Left kidney (tissue), 1 donor: ENCODE measurements at regions not wholly inside any gene's neighbourhood (a gene's known extent, or its start where the extent isn't known, plus 50 kb on each side); places are given as distances from the start of the nearest gene placed in this dataset.
A peak's percentile ranks its signal among the peaks of the same experiment; 100 is the strongest.
"Not testable (repeated sequence)": the region's sequence is repeated elsewhere in the genome, so short reads cannot be mapped to it uniquely, and the experiment has no call there.

ENCODE experiments used
- DNase-seq: peaks from one replicate; pipeline ENCODE4 v3.0.0-alpha.2; 2013

DNA sequence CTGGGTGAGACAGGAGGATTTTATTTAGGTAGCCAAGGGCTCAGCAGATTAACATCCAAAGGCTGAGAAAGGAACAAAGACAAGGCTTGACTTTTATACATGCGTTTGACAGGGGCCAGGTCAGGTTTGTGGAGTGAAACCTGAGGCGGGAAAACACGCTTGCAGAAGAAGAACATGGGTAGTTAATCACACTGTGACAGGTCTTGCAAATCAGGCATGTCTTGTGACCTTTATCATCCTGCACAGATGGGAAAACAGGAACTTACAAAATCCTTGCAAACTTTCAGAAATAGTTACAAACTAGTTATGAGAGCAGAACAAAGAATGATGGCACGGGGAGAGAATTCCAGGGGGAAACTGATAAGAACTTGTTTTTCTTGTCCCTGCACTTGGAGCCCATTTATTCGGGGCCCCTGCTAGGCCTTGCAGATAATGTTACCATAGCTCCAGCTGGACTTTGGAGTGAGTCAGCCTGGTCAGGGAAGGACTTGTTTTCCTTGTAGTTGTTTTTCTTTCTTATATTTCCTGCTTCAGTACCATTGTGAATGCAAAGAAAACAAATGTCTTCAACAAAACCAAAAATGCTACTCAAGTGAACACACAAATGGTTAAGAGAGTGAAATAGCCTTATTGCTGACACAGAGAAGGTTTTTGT lies 965.9 kb upstream of the ROBO1 start:
- DNase-seq = peak; percentile 25

DNA sequence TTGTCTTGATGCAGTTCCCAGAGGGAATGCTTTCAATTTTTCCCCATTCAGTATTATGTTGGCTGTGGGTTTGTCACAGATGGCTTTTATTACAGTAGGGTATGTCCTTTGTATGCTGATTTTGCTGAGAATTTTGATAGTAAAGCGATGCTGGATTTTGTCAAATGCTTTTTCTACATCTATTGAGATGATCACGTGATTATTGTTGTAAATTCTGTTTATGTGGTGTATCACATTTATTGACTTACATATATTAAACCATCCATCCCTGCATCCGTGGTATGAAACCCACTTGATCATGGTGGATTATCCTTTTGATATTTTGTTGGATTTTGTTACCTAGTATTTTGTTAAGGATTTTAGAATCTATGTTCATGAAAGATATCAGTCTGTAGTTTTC lies 959.8 kb upstream of the ROBO1 start:
- DNase-seq = not testable (repeated sequence)

DNA sequence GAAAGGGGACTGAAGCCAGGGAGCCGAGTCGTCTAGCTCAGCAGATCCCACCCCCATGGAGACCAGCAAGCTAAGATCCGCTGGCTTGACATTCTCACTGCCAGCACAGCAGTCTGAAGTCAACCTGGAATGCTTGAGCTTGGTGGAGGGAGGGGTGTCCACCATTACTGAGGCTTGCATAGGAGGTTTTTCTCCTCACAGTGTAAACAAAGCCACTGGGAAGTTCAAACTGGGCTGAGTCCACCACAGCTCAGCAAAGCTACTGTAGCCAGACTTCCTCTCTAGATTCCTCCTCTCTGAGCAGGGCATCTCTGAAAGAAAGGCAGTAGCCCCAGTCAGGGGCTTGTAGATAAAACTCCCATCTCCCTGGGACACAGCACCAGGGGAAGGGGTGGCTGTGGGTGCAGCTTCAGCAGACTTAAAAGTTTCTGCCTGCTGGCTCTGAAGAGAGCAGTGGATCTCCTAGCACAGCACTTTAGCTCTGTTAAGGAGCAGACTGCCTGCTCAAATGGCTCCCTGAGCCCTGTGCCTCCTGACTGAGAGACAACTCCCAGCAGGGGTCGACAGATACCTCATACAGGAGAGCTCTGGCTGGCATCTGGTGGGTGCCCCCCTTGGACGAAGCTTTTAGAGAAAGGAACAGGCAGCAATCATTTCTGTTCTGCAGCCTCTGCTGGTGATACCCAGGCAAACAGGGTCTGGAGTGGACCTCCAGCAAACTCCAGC lies 942.0 kb upstream of the ROBO1 start:
- not testable (repeated sequence) for DNase-seq

DNA sequence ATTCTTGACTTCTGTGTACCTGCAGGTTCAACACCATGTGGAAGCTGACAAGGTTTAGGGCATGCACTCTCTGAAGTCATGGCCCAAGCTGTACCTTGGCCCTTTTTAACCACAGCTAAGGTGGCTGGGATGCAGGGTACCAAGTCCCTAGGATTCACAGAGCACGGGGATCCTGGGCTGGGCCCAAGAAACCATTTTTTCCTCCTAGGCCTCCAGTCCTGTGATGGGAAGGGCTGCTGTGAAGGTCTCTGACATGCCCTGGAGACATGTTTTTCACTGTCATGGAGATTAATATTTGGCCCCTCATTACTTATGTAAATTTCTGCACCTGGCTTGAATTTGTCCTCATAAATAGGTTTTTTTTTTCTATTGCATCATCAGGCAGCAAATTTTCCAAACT lies 937.5 kb upstream of the ROBO1 start:
- DNase-seq = no peak

- DNase-seq = no peak
Measured at GRCh38 chr3:80701349-80701748, 933.6 kb upstream of the ROBO1 start.

DNA sequence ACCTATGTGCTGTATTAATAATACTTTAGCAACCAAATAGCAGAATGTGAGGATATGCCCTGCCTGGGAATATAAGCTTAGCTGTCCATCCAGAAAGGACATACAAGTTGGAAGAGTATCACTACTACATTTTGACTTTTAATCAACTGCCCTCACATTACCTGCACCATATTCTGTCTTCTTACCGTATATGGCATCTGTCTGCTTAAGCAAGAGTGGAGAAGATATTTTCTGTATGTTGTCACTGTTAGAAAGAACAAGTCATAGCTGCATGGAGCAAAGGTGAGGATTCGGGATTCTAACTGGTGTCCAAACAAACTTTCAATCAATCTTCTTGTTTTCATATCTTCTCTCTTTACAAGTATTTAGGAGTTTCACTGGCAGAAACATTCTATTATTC lies 929.5 kb upstream of the ROBO1 start:
- DNase-seq = no peak

DNA sequence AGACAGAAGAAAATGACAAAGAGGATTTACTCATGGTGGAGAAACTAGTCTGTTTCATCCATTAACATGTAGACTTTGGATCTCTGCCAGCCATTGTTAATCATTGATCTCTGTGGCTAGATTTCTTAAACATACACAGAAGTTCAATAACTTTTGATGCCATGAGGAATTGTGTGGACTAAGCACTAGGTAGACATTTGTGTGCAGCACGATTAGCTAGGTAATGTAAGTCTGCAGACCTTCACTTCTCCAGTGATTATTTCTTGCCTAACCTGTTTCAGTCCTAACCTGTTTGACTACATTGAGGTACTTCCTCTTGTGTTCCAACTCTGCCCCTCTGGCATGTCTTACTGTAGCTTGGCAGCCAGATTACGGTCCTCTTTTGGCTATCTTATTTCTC lies 928.5 kb upstream of the ROBO1 start:
- DNase-seq = peak; percentile 49

DNA sequence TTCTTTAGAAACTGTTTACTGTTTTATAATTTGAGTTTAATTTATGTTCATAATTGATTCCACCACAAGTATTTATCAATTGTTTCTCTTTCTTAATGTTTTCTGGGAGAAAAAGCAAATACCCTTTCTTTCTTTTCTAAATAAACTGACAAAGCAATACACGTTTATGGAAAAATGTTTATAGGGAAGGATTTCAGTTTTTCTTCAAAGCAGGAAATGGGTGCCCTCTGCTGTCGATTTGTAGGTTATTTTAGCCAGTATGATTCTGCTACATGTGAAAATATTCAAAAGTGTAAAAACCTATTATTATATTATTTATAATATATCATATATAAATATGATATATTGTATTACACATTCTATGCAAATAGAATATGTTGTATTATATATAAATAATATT lies 921.0 kb upstream of the ROBO1 start:
- DNase-seq = peak; percentile 2

DNA sequence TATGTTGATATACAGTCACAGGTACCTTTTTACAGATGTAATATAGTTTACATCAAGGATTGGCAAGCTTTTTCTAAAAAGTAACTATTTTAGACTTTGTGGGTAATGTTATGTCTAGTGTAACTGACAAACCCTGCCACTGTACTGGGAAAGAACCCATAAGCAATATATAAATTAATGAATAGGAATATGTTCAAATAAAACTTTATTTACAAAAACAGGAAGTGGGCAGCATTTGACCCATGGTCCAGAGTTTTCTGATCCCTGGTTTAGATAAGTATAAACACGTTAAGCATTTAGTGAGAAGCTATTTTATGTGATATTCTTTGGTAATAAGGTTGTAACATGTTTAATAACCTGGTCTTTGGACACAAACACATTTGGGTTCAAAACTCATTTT lies 915.2 kb upstream of the ROBO1 start:
- DNase-seq = no peak

DNA sequence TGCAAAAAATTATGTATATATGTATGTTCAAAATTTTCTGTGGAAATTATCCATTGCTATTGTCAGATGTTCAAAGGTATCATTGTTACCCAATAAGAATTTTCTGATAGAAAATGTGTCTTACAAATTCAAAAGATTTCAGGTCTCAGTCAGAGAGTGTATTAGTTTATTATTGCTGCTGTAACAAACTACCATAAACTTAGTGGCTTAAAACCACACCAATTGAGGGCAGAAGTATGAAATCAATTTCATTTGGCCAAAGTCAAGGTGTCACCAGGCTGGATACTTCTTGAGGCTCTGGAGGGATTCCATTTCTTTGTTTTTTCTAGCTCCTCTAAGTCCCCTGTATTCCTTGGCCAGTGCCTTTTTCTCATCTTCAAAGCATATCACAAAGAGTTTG lies 914.4 kb upstream of the ROBO1 start:
- DNase-seq = no peak

GRCh38 chr3:80677796-80678195 lies 910.0 kb upstream of the ROBO1 start:
- DNase-seq = no peak

- no peak for DNase-seq
Measured at GRCh38 chr3:80676866-80677265, 909.1 kb upstream of the ROBO1 start.

GRCh38 chr3:80676261-80676660 lies 908.5 kb upstream of the ROBO1 start:
- DNase-seq = no peak

DNA sequence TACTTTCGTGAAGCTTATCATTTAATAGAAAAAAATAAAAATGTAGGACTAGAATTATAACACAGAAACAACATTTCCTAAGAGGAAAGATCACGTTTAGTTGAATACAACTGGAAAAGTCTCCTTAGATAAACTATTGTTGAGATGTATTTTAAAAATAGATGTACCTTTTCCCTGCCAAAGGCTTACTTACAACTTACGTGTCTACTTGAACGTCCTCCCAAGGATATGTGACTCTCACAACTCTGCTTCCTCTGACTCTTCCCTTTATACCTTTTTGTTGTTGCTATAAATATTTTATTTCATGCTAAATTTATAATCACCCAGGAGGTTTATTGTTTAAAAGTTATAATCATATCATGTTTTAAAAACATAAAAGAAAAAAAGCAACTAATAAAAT lies 908.0 kb upstream of the ROBO1 start:
- no peak for DNase-seq

DNA sequence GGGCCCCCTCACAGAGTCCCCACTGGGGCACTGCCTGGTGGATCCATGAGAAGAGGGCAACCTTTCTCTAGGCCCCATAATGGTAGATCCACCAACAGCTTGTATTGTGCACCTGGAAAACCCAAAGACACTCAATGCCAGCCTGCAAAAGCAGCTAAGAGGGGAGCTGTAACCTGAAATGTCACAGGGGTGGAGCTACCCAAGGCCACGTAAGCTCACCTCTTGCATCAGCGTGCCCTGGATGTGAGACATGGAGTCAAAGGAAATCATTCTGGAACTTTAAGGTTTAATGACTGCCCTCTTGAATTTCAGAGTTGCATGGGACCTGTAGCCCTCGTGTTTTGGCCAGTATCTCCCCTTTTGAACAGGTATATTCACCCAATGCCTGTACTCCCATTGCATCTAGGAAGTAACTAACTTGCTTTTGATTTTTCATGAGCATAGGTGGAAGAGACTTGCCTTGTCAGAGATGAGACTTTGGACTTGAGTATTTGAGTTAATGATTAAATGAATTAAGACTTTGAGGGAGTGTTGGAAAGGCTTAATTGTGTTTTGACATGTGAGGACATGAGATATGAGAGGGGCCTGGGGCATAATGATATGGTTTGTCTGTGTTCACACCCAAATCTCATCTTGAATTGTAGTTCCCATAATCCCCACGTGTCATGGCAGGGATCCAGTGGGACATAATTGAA lies 900.9 kb upstream of the ROBO1 start:
- DNase-seq = no peak

DNA sequence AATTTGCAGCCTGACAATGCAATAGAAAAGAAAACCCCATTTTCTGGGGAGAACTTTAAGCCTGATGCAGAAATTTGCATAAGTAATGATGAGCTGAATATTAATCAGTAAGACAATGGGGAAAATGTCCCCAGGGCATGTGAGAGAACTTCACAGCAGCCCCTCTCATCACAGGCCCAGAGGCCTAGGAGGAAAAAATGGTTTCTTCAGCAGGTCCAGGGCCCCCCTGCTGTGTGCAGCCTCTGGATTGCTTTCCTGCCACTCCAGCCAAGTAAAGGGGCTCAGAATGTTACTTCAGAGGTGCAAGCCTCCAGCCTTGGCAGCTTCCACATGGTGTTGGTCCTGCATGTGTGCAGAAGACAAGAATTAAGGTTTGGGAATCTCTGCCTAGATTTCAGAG lies 900.3 kb upstream of the ROBO1 start:
- no peak for DNase-seq

DNA sequence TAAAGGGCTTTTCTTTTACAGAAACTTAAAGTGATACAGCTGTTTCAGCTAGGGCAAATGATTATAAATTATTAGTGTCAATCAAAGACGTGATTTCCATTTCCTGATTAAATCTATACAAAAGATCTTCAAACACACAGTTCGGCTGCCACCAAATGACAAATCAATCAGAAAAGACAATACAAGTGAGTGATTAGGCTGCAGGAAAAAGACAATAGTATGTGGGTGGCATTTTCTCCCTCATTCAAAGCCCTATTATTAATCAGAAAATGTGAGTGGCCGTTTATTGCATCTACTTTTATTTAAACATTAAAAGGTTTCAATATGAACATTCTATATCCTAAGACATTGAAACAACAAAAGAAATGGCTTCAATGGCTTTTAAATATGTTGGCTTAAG lies 895.6 kb upstream of the ROBO1 start:
- DNase-seq = no peak

GRCh38 chr3:80655216-80655615 lies 887.4 kb upstream of the ROBO1 start:
- no peak for DNase-seq

- no peak for DNase-seq
Measured at GRCh38 chr3:80649170-80649569, 881.4 kb upstream of the ROBO1 start.

DNA sequence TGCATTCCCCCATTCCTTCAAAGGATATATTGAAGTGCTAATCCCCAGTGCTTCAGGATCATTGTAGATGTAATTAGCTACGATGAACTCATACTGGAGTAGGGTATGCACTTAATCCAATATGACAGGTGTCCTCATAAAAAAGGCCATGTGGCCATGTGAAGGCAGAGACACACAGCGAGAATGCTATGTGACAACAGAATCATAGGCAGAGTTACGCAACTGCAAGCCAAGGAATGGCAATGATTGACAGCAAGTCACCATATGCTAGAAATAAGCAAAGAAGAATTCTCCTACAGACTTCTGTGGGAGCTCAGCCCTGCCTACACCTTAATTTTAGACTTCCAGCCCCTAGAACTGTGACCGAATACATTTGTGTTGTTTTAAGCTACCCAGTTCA lies 875.6 kb upstream of the ROBO1 start:
- no peak for DNase-seq

GRCh38 chr3:80618295-80619256 lies 850.8 kb upstream of the ROBO1 start:
- no peak for DNase-seq

- no peak for DNase-seq
Measured at GRCh38 chr3:80612366-80612765, 844.6 kb upstream of the ROBO1 start.
